HG03558 (cell line): ENCODE measurements at regions not wholly inside any gene's neighbourhood (a gene's known extent, or its start where the extent isn't known, plus 50 kb on each side); places are given as distances from the start of the nearest gene placed in this dataset.
"Not testable (repeated sequence)": the region's sequence is repeated elsewhere in the genome, so short reads cannot be mapped to it uniquely, and the experiment has no call there.

Experiments used
- ATAC-seq: cut with Tn5 transposase; IDR thresholded peaks from one replicate; pipeline ENCODE4 v1.9.1; 2021; ENCODE audit warnings: moderate number of reproducible peaks; ENCODE audit not compliant: unreplicated experiment; ENCODE audit errors: extremely low read depth

- ATAC-seq = not testable (repeated sequence)
Observed at GRCh38 chr20:48368580-48369021, 459.2 kb downstream of the PREX1 start.

- not testable (repeated sequence) for ATAC-seq
Observed at GRCh38 chr20:48367541-48368358, 460.0 kb downstream of the PREX1 start.

GRCh38 chr20:48366230-48366629, 461.6 kb downstream of the PREX1 start:
- ATAC-seq = no peak

GRCh38 chr20:48364688-48365421, 462.9 kb downstream of the PREX1 start:
- no peak for ATAC-seq

GRCh38 chr20:48364055-48364454, 463.7 kb downstream of the PREX1 start:
- ATAC-seq = no peak

GRCh38 chr20:48360342-48360975, 467.3 kb downstream of the PREX1 start:
- peak; percentile 14 for ATAC-seq

- peak; percentile 34 for ATAC-seq
Observed at GRCh38 chr20:48359692-48360341, 468.0 kb downstream of the PREX1 start.

GRCh38 chr20:48359055-48359390, 468.8 kb downstream of the PREX1 start:
- not testable (repeated sequence) for ATAC-seq

GRCh38 chr20:48358176-48359054, 469.4 kb downstream of the PREX1 start:
- ATAC-seq = no peak

- no peak for ATAC-seq
Observed at GRCh38 chr20:48357714-48358113, 470.1 kb downstream of the PREX1 start.

GRCh38 chr20:48354903-48355302, 472.9 kb downstream of the PREX1 start:
- no peak for ATAC-seq

- no peak for ATAC-seq
Observed at GRCh38 chr20:48354320-48354876, 473.4 kb downstream of the PREX1 start.

- no peak for ATAC-seq
Observed at GRCh38 chr20:48352628-48353027, 475.2 kb downstream of the PREX1 start.

- no peak for ATAC-seq
Observed at GRCh38 chr20:48352042-48352441, 475.8 kb downstream of the PREX1 start.

GRCh38 chr20:48350313-48350988, 477.3 kb downstream of the PREX1 start:
- no peak for ATAC-seq

- ATAC-seq = no peak
Observed at GRCh38 chr20:48349656-48350055, 478.1 kb downstream of the PREX1 start.

- no peak for ATAC-seq
Observed at GRCh38 chr20:48348022-48348421, 479.8 kb downstream of the PREX1 start.

GRCh38 chr20:48342822-48343513, 484.8 kb downstream of the PREX1 start:
- no peak for ATAC-seq
